Activated T-cell treated with anti-CD3 and anti-CD28 coated beads, Interleukin-2, amount 50 U/mL, for 24 hours (primary cell): ENCODE measurements at regions not wholly inside any gene's neighbourhood (a gene's known extent, or its start where the extent isn't known, plus 50 kb on each side); places are given as distances from the start of the nearest gene placed in this dataset.
"Not testable (repeated sequence)": the region's sequence is repeated elsewhere in the genome, so short reads cannot be mapped to it uniquely, and the experiment has no call there.

Source experiments
- DNase-seq: peaks from one replicate; pipeline ENCODE4 v3.0.0-alpha.2; 2020
- H3K27ac Mint-ChIP-seq: 2 replicates; pipeline ENCODE4 v1.8.0; 2020; ENCODE audit warnings: mild to moderate bottlenecking, mixed read lengths
- H3K27me3 Mint-ChIP-seq: 2 replicates; pipeline ENCODE4 v1.8.0; 2020; ENCODE audit warnings: mixed read lengths
- H3K36me3 Mint-ChIP-seq: 2 replicates; pipeline ENCODE4 v1.8.0; 2020; ENCODE audit warnings: low read depth, mixed read lengths
- H3K4me1 Mint-ChIP-seq: 2 replicates; pipeline ENCODE4 v1.8.0; 2020; ENCODE audit warnings: low read depth, mixed read lengths
- H3K4me3 Mint-ChIP-seq: 2 replicates; pipeline ENCODE4 v1.8.0; 2020; ENCODE audit warnings: mild to moderate bottlenecking, moderate library complexity, mixed read lengths
- H3K9me3 Mint-ChIP-seq: 2 replicates; pipeline ENCODE4 v1.8.0; 2020; ENCODE audit warnings: mixed read lengths

DNA sequence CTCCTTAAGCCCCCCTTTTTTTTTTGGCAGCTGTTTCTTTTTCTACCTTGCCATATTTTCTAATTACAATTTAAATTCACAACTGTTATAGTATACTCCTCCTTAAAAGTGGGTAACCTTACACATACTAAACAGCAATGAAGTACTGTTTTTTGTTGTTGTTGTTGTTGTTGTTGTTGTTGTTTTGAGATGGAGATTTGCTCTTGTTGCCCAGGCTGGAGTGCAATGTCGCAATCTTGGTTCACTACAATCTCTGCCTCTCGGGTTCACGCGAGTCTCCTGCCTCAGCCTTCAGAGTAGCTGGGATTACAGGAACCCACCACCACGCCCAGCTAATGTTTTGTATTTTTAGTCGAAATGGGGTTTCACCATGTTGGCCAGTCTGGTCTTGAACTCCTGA lies 669.1 kb upstream of the CDH6 start:
- no peaks in the 10 kb centered on the region for H3K27me3 Mint-ChIP-seq
- H3K36me3 Mint-ChIP-seq: no peaks in the 10 kb centered on the region
- no peak overlapping the region for H3K4me3 Mint-ChIP-seq
- peaks cover 29% of the 10 kb centered on the region for H3K9me3 Mint-ChIP-seq
- no peak for DNase-seq
- no peak overlapping the region for H3K27ac Mint-ChIP-seq
- no peaks in the 10 kb centered on the region for H3K4me1 Mint-ChIP-seq

DNA sequence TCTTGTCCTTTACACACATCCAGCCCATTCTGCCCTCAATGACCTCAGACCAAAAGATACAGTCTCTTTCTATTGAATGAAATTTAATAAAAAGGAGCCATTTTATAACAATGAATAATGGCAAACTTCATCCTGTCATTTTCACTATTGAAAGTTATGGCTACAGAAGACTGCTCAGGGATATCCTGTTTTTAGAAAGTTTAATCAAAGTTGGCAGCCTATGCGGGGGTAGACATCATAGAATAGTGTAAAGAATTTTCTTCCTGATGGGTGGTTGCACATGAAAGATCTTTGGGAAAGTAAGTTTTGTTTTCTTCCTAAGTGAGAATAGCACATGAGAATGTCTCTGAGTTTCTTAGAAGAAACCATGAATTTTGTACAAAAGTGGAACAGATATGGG lies 670.4 kb upstream of the CDH6 start:
- Mint-ChIP-seq H3K27me3 (no peaks in the 10 kb centered on the region), H3K9me3 (peaks cover 20% of the 10 kb centered on the region), H3K4me1 (no peaks in the 10 kb centered on the region), H3K4me3 (no peak overlapping the region), H3K36me3 (no peaks in the 10 kb centered on the region), H3K27ac (no peak overlapping the region)
- DNase-seq: no peak

DNA sequence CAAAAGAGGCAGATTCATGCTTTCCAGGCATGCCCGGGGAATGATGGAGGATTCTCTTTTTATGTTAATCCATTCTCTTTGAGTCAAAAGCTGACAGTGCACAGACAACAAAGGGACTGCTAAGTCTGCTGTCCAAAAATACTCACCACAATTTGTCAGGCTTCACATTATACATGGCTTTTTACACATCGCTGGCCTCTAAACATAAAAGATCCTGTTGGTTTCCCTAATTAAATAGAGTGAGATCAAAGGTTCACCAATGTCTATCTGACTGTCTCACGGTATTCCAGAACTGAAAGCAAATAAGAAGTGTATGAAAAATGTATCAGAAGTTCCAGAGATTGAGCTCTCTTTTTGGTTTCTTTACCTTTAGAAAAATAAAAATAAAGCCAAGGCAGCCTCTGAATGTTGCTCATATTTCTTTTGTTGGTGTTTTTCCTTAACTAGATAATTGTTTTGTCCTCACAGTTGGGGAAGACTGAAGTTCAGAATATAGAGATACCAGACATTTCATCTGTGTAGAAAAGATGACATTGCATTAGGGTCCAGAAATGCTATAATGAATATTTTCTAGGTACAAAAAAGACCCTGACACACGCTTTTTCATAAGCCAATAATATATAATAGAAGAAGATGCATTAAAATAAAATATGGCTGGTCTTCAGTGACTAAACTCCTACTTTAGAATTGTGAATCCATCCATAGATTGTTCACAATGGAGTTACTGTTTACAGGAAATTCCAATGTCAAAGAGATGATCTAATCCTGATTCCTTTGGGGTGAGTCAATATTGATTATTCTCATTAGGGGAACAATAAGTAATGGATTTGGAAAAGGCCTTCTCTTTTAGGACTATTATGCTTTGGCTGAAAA lies 688.2 kb upstream of the CDH6 start:
- DNase-seq: no peak
- H3K27me3 Mint-ChIP-seq: no peaks in the 10 kb centered on the region
- no peak overlapping the region for H3K4me3 Mint-ChIP-seq
- H3K27ac Mint-ChIP-seq: no peak overlapping the region
- peaks cover 18% of the 10 kb centered on the region for H3K9me3 Mint-ChIP-seq
- no peaks in the 10 kb centered on the region for H3K4me1 Mint-ChIP-seq
- no peaks in the 10 kb centered on the region for H3K36me3 Mint-ChIP-seq

DNA sequence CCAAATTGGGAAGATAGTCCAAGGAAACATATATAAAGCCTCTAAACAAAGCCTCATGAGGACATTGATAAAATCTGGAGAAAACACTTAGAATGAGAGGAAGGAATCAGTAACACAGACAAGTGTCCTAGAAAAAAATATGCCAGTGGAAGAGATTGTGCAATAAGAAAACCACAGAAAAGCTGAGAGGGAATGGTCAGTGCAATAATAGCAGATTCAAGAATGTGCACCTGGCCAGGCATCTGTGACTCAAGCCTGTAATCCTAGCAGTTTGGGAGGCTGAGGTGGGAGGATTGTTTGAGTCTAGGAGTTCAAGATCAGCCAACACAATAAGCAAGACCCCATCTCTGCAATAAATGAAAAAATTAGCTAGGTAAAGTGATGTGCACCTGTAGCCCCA lies 691.2 kb upstream of the CDH6 start:
- Mint-ChIP-seq H3K27ac (no peak overlapping the region), H3K4me1 (no peaks in the 10 kb centered on the region), H3K4me3 (no peak overlapping the region), H3K36me3 (no peaks in the 10 kb centered on the region), H3K27me3 (no peaks in the 10 kb centered on the region), H3K9me3 (peaks cover 7% of the 10 kb centered on the region)
- DNase-seq: no peak

DNA sequence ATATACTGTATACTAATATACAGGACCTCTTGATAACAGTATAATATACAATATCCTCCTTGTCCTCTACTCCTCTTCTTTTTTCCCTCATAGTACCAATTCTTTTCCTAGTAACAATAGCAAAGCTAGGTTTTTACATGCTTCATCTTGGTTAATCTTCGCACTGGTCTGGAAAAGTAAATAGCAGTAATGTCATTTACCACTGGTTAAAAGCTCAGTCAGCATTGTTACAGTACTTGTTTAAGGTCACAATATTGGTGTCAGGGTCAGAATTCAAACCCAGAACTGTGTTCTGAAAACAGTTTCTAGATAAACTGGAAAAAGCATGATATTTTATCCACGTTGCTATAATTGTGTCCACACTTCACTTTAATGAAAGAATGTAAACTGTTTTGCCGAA lies 692.4 kb upstream of the CDH6 start:
- Mint-ChIP-seq H3K4me3 (no peak overlapping the region), H3K9me3 (peaks cover 5% of the 10 kb centered on the region), H3K27me3 (no peaks in the 10 kb centered on the region), H3K36me3 (no peaks in the 10 kb centered on the region), H3K4me1 (no peaks in the 10 kb centered on the region), H3K27ac (no peak overlapping the region)
- no peak for DNase-seq

DNA sequence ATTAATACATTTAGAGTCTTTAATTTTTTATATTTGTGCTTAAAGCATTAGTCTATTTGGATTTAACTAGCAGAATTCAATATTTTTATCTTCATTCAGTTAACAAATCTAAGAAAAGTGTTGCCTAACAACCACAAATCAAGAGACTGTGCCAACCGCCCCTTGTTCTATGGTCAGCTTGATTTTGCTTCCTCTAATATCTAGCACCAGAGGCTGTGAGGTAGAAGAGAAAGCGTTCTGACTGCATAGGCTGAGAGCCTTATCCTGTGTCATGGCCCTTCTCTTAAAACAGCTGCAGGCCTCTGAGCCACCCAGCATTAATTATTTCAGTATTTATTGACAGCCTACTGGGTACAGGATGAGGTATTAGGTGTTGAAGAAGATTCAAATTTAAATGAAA lies 693.0 kb upstream of the CDH6 start:
- Mint-ChIP-seq H3K4me1 (no peaks in the 10 kb centered on the region), H3K27ac (no peak overlapping the region), H3K36me3 (no peaks in the 10 kb centered on the region), H3K27me3 (no peaks in the 10 kb centered on the region), H3K9me3 (peaks cover 5% of the 10 kb centered on the region), H3K4me3 (no peak overlapping the region)
- no peak for DNase-seq

DNA sequence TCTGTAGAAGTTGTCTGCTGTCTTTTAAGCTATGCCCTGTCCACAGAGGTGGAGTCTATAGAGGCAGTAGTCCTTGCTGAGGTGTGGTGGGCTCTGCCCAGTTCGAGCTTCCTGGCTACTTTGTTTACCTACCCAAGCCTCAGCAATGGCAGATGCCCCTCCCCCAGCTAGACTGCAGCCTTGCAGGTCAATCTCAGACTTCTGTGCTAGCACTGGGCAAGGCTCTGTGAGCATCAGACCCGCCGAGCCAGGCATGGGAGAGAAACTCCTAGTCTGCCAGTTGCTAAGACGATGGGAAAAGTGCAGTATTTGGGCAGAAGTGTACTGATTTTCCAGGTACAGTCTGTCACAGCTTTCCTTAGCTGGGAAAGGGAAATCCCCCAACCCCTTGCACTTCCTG lies 694.1 kb upstream of the CDH6 start:
- H3K27me3 Mint-ChIP-seq: no peaks in the 10 kb centered on the region
- no peaks in the 10 kb centered on the region for H3K36me3 Mint-ChIP-seq
- no peaks in the 10 kb centered on the region for H3K4me1 Mint-ChIP-seq
- H3K27ac Mint-ChIP-seq: no peak overlapping the region
- peaks cover 7% of the 10 kb centered on the region for H3K9me3 Mint-ChIP-seq
- no peak for DNase-seq
- no peak overlapping the region for H3K4me3 Mint-ChIP-seq

DNA sequence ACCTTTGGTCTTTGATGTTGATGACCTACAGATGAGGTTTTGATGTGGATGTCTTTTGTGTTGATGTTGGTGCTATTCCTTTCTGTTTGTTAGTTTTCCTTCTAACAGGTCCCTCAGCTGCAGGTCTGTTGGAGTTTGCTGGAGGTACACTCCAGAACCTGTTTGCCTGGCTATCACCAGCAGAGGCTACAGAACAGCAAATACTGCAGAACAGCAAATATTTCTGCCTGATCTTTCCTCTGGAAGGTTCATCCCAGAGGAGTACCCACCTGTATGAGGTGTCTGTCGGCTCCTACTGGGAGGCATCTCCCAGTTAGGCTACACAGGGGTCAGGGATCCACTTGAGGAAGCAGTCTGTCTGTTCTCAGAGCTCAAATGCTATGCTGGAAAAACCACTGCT lies 694.5 kb upstream of the CDH6 start:
- H3K9me3 Mint-ChIP-seq: peaks cover 7% of the 10 kb centered on the region
- H3K4me3 Mint-ChIP-seq: no peak overlapping the region
- no peak for DNase-seq
- H3K36me3 Mint-ChIP-seq: no peaks in the 10 kb centered on the region
- H3K27me3 Mint-ChIP-seq: no peaks in the 10 kb centered on the region
- H3K27ac Mint-ChIP-seq: no peak overlapping the region
- H3K4me1 Mint-ChIP-seq: no peaks in the 10 kb centered on the region

DNA sequence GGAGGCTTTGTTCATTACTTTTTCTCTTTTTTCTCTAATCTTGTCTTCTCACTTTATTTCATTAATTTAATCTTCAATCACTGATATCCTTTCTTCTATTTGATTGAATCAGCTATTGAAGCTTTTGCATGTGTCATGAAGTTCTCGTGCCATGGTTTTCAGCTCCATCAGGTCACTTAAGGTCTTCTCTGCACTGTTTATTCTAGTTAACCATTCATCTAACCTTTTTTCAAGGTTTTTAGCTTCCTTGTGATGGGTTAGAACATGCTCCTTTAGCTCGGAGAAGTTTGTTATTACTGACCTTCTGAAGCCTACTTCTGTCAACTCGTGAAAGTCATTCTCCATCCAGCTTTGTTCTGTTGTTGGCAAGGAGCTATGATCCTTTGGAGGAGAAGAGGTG lies 695.0 kb upstream of the CDH6 start:
- not testable (repeated sequence) for DNase-seq, H3K27ac Mint-ChIP-seq, H3K27me3 Mint-ChIP-seq, H3K9me3 Mint-ChIP-seq, H3K36me3 Mint-ChIP-seq, H3K4me1 Mint-ChIP-seq, H3K4me3 Mint-ChIP-seq

DNA sequence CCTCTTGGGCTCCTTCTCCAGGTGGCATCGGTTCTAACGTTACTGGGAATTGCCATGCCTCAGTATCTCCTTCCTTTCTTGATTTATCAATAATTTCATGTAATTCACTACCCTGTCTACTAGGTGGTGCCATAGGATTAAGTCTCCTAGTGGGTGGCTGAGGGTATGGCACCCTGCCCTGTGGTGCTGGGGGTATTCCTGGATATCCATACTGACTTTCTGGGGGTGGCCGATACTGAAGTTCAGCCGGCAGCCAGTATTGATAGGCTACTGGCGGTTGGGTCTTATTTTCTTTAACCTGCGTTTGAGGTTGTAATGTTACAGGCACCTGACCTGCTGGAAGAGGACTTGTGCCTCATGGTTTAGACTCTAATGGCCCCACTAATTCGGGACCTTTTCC lies 699.4 kb upstream of the CDH6 start:
- H3K4me1 Mint-ChIP-seq, DNase-seq, H3K36me3 Mint-ChIP-seq, H3K27me3 Mint-ChIP-seq, H3K9me3 Mint-ChIP-seq, H3K27ac Mint-ChIP-seq, H3K4me3 Mint-ChIP-seq: not testable (repeated sequence)

DNA sequence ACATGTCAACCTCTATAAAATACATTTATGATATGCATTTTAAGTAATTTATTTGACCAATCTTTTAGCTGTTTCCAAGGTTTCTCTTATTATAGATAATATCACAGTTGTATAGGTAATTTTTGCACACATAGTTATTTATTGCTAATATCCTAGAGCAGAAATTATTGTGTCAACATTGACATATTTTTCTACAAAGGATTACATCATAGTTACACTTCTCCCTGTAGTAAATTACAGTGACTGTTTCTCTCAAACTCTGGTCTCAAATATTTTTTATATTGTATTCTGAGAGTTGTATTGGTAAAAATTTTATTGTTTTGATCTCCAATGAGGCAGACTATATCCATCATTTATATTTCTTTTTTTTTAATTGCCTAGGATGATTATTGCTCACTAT lies 714.4 kb upstream of the CDH6 start:
- no peaks in the 10 kb centered on the region for H3K4me1 Mint-ChIP-seq
- peaks cover 37% of the 10 kb centered on the region for H3K9me3 Mint-ChIP-seq
- no peak overlapping the region for H3K4me3 Mint-ChIP-seq
- H3K27ac Mint-ChIP-seq: no peak overlapping the region
- no peak for DNase-seq
- no peaks in the 10 kb centered on the region for H3K27me3 Mint-ChIP-seq
- no peaks in the 10 kb centered on the region for H3K36me3 Mint-ChIP-seq

DNA sequence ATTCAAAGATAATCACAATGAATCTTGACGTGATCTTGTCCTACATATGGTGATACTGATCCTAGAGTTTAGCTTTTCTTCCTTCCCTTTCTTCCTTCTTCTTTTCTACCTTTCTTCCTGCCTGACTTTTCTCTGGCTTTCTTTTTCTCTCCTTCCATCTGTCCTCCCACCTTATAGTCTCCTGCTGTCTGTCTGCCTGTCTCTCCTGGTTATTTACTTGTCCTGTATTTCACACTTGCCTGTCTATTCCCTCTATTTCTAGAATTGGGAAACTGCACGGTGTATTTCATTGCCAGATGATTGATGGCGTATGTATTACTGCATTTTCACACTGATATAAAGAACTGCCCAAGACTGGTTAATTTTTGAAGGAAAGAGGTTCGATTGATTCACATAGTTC lies 718.1 kb upstream of the CDH6 start:
- Mint-ChIP-seq H3K4me3 (no peak overlapping the region), H3K27ac (no peak overlapping the region), H3K4me1 (no peaks in the 10 kb centered on the region), H3K36me3 (no peaks in the 10 kb centered on the region), H3K27me3 (no peaks in the 10 kb centered on the region), H3K9me3 (peaks cover 29% of the 10 kb centered on the region)
- DNase-seq: no peak

DNA sequence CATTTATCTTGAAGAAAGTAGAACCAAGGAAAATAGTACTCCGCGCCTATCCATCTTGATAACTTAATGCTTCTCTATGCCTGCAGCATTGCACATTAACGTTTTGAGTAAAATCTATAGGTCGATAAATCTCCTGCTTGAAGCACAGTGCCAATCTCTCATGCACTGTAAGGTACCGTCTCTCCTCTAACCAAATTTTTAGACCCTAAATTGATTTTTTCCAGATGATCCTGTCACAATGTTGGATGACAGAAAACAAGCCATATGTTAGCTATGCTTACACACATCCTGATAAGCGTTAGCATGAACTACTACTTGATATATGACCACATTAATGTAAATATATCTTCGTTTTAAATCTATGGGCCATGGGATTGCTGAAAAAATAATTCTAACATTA lies 723.8 kb upstream of the CDH6 start:
- H3K4me1 Mint-ChIP-seq: no peaks in the 10 kb centered on the region
- no peak for DNase-seq
- H3K36me3 Mint-ChIP-seq: no peaks in the 10 kb centered on the region
- peaks cover 16% of the 10 kb centered on the region for H3K9me3 Mint-ChIP-seq
- no peak overlapping the region for H3K27ac Mint-ChIP-seq
- H3K27me3 Mint-ChIP-seq: no peaks in the 10 kb centered on the region
- H3K4me3 Mint-ChIP-seq: no peak overlapping the region

DNA sequence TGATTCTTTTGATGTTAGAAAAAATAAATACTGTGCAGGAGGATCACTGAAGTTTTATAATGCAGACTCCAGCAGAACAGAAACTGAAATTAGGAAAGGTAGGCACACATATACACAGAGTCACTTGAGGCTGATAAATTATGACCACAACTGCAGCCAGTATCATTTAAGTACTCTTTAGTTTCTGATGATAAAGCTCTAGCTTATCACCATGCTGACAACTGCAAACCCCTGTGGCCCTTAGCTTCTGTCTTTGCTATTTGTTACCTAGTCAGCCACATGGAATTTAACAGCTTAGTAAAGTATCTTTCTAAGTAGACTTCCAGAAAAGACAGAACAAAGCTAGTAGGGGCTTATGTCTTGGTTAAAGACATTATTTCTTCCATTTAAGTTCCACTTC lies 734.8 kb upstream of the CDH6 start:
- Mint-ChIP-seq H3K27ac (no peak overlapping the region), H3K36me3 (no peaks in the 10 kb centered on the region), H3K27me3 (no peaks in the 10 kb centered on the region), H3K9me3 (peaks cover 12% of the 10 kb centered on the region), H3K4me3 (no peak overlapping the region), H3K4me1 (no peaks in the 10 kb centered on the region)
- DNase-seq: no peak

DNA sequence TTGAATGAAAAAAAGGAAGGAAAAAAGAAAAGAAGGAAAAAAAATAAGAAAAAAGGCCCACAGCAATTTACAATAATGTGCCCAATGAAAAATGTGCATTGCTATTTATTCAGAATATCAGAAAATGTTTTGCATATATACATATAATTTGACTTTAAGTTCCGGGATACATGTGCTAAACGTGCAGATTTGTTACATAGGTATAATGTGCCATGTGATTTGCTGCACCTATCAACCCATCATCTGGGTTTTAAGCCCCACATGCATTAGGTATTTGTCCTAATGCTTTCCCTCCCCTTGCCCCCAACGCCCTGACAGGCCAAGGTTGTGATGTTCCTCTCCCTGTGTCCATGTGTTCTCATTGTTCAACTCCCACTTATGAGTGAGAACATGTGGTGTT lies 738.0 kb upstream of the CDH6 start:
- H3K4me3 Mint-ChIP-seq, H3K27ac Mint-ChIP-seq, DNase-seq, H3K27me3 Mint-ChIP-seq, H3K36me3 Mint-ChIP-seq, H3K4me1 Mint-ChIP-seq: not testable (repeated sequence)
- H3K9me3 Mint-ChIP-seq: peaks cover 13% of the 10 kb centered on the region

DNA sequence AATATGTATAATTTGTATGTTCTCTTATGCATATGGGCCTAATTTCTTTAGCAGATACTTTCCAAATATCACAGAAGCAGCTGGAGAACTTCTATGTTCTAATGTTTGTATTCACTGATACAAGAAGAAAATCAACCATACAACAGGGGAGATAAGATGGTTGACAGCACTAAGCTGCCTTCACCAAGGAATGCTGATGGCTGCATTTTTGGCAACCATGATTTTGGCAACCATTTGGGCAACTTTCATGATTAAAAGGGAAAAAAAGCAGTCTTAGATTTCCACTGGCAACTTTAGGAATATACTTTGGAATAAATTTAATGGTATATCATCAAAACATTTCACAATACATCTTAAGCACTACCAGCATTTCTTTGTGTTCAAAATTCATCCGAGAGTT lies 740.3 kb upstream of the CDH6 start:
- DNase-seq: no peak
- no peak overlapping the region for H3K4me3 Mint-ChIP-seq
- H3K27ac Mint-ChIP-seq: no peak overlapping the region
- H3K36me3 Mint-ChIP-seq: no peaks in the 10 kb centered on the region
- no peaks in the 10 kb centered on the region for H3K4me1 Mint-ChIP-seq
- H3K27me3 Mint-ChIP-seq: no peaks in the 10 kb centered on the region
- H3K9me3 Mint-ChIP-seq: peaks cover 19% of the 10 kb centered on the region
